ENCODE measurements at regions not wholly inside any gene's neighbourhood (a gene's known extent, or its start where the extent isn't known, plus 50 kb on each side); places are given as distances from the start of the nearest gene placed in this dataset.

- H3K27me3 Mint-ChIP-seq (ENCODE audit: low read depth) = peaks cover 2% of the 10 kb centered on the region
- no peak overlapping the region for H3K27ac Mint-ChIP-seq
- H3K4me3 Mint-ChIP-seq = no peak overlapping the region
- ChIA-PET CTCF (interaction anchor here (1.5 kb wide), 1 partner anchor 18 kb away, joined by 4 read pairs; no protein-coding TSS in a partner anchor), POLR2A (no interaction called here)
- ATAC-seq (no peak), DNase-seq (no peak)
- H3K36me3 Mint-ChIP-seq (ENCODE audit: low read depth) = no peaks in the 10 kb centered on the region
- peaks cover 6% of the 10 kb centered on the region for H3K9me3 Mint-ChIP-seq (ENCODE audit: insufficient read depth)
- H3K4me1 Mint-ChIP-seq (ENCODE audit: low read depth) = peaks cover under 1% of the 10 kb centered on the region
Observed at GRCh38 chr20:52294106-52294628, 102.6 kb upstream of the ZFP64 start.

DNA sequence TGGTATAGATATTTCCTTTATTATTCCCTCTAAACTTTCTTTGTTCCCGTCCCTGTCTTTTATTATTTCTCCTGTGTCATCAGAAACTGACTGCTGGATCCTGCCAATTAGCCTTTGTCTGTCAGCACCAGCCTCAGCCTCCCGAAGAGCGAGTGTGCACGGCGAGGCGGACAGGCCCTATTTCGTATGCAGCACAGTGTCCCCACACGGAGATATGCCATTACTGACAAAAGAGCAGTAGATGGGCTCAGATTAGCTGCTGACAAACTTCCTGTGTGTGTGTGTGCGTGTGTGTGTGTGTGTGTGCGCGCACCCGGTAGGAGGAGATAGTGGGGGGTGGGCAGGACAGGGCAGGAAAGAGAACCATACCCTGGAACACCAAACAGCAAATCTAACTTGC is 99.5 kb upstream of the ZFP64 start:
- DNase-seq = no peak
- peaks cover 4% of the 10 kb centered on the region for H3K4me1 Mint-ChIP-seq (ENCODE audit: low read depth)
- no peak overlapping the region for H3K27ac Mint-ChIP-seq
- peaks cover 2% of the 10 kb centered on the region for H3K27me3 Mint-ChIP-seq (ENCODE audit: low read depth)
- H3K36me3 Mint-ChIP-seq (ENCODE audit: low read depth) = no peaks in the 10 kb centered on the region
- ATAC-seq = no peak
- ChIA-PET POLR2A (interaction anchor here (0.7 kb wide), 1 partner anchor 29 kb away, joined by 3 read pairs; no protein-coding TSS in a partner anchor), CTCF (no interaction called here)
- no peak overlapping the region for H3K4me3 Mint-ChIP-seq
- H3K9me3 Mint-ChIP-seq (ENCODE audit: insufficient read depth) = peaks cover 6% of the 10 kb centered on the region

DNA sequence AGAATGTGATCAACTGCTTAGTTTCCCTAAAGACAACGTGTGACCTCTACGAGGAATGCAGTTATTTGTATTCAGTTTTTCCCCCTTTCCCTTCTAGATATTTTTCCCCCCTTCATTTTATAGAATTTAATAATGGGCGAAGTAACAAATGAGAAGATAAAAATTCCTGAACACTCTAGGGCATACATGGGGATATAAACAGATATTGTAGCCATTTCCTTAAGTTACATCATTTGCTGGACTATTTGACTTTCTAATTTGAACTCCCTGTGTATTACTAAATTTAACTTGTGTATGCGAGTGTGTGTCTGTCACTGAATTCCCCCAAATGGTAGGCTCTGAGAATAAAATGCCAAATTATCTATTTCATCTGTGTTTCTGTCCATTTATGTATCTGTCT is 99.0 kb upstream of the ZFP64 start:
- H3K4me3 Mint-ChIP-seq = no peak overlapping the region
- H3K36me3 Mint-ChIP-seq (ENCODE audit: low read depth) = no peaks in the 10 kb centered on the region
- CTCF ChIA-PET = no interaction called here
- ATAC-seq (no peak), DNase-seq (no peak)
- no peak overlapping the region for H3K27ac Mint-ChIP-seq
- peaks cover 6% of the 10 kb centered on the region for H3K9me3 Mint-ChIP-seq (ENCODE audit: insufficient read depth)
- H3K27me3 Mint-ChIP-seq (ENCODE audit: low read depth) = peaks cover under 1% of the 10 kb centered on the region
- POLR2A ChIA-PET = no interaction called here
- peaks cover 4% of the 10 kb centered on the region for H3K4me1 Mint-ChIP-seq (ENCODE audit: low read depth)

GRCh38 chr20:52289956-52290565 is 98.5 kb upstream of the ZFP64 start:
- ATAC-seq (no peak), DNase-seq (no peak)
- H3K36me3 Mint-ChIP-seq (ENCODE audit: low read depth) = no peaks in the 10 kb centered on the region
- CTCF ChIA-PET = no interaction called here
- peaks cover 4% of the 10 kb centered on the region for H3K4me1 Mint-ChIP-seq (ENCODE audit: low read depth)
- H3K27me3 Mint-ChIP-seq (ENCODE audit: low read depth) = no peaks in the 10 kb centered on the region
- H3K27ac Mint-ChIP-seq = no peak overlapping the region
- H3K9me3 Mint-ChIP-seq (ENCODE audit: insufficient read depth) = peaks cover 6% of the 10 kb centered on the region
- no peak overlapping the region for H3K4me3 Mint-ChIP-seq
- POLR2A ChIA-PET = no interaction called here

DNA sequence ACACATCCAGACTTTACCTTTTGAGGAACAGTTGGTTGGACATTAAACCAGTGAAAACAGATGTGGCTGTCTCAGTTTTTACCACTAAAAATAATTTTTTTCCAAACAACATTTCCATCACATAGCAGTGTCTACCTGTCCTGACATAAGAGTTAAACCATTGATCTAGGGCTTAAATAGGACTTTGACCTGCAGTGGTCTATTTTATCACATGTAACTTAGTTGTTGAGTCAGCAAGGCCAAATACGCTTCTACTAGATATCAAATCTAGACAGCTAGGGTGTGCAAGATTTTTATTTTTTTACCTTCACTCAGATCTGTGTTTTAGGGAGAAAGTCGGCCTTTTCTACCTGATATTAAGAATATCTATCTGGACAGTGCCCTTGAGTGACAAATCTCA is 88.8 kb upstream of the ZFP64 start:
- DNase-seq (no peak), ATAC-seq (no peak)
- POLR2A ChIA-PET = interaction anchor here (0.5 kb wide), 1 partner anchor 642 kb away, joined by 5 read pairs; no protein-coding TSS in a partner anchor
- H3K4me1 Mint-ChIP-seq (ENCODE audit: low read depth) = no peaks in the 10 kb centered on the region
- H3K27me3 Mint-ChIP-seq (ENCODE audit: low read depth) = peaks cover 4% of the 10 kb centered on the region
- H3K36me3 Mint-ChIP-seq (ENCODE audit: low read depth) = no peaks in the 10 kb centered on the region
- CTCF ChIA-PET = no interaction called here
- H3K9me3 Mint-ChIP-seq (ENCODE audit: insufficient read depth) = no peaks in the 10 kb centered on the region
- no peak overlapping the region for H3K27ac Mint-ChIP-seq
- H3K4me3 Mint-ChIP-seq = no peak overlapping the region

GRCh38 chr20:52279706-52280105 is 88.1 kb upstream of the ZFP64 start:
- no peak for DNase-seq
- POLR2A ChIA-PET = interaction anchor here (0.5 kb wide), 1 partner anchor 642 kb away, joined by 5 read pairs; no protein-coding TSS in a partner anchor
- CTCF ChIA-PET = no interaction called here

GRCh38 chr20:52275181-52275691 is 83.7 kb upstream of the ZFP64 start:
- no peaks in the 10 kb centered on the region for H3K36me3 Mint-ChIP-seq (ENCODE audit: low read depth)
- ChIA-PET POLR2A (no interaction called here), CTCF (no interaction called here)
- no peaks in the 10 kb centered on the region for H3K9me3 Mint-ChIP-seq (ENCODE audit: insufficient read depth)
- H3K4me1 Mint-ChIP-seq (ENCODE audit: low read depth) = no peaks in the 10 kb centered on the region
- no peak overlapping the region for H3K4me3 Mint-ChIP-seq
- H3K27me3 Mint-ChIP-seq (ENCODE audit: low read depth) = no peaks in the 10 kb centered on the region
- H3K27ac Mint-ChIP-seq = no peak overlapping the region
- DNase-seq (no peak), ATAC-seq (no peak)

More at GRCh38 chr20:52279706-52280105, 88.1 kb upstream of the ZFP64 start:
- Mint-ChIP-seq H3K27ac (no peak overlapping the region), H3K9me3 (ENCODE audit: insufficient read depth) (no peaks in the 10 kb centered on the region), H3K4me3 (no peak overlapping the region), H3K36me3 (ENCODE audit: low read depth) (no peaks in the 10 kb centered on the region), H3K4me1 (ENCODE audit: low read depth) (no peaks in the 10 kb centered on the region), H3K27me3 (ENCODE audit: low read depth) (peaks cover 4% of the 10 kb centered on the region)
- ATAC-seq = no peak

DNA sequence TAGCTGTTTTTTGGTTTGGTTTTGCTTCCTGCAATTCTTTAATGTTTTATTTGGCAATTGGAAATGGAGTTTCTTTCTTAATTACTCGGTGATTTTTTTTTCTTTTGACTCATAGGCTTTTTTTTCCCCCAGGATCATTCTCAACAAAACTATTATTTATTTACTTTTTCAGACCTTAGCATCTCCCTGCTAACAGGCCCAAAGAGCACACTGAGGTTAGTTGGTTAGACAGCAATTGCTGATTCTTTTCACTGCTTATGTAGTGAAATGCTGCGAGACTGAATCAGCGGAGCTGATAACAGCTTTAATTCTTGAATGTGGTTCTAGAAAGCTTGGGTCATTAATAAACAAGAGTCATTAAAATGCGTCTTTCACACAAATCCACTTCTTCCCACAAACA is 79.1 kb upstream of the ZFP64 start:
- DNase-seq (no peak), ATAC-seq (no peak)
- ChIA-PET CTCF (interaction anchor here (0.7 kb wide), 1 partner anchor 42 kb away, joined by 3 read pairs; no protein-coding TSS in a partner anchor), POLR2A (no interaction called here)
- H3K36me3 Mint-ChIP-seq (ENCODE audit: low read depth) = no peaks in the 10 kb centered on the region
- no peaks in the 10 kb centered on the region for H3K27me3 Mint-ChIP-seq (ENCODE audit: low read depth)
- no peaks in the 10 kb centered on the region for H3K4me1 Mint-ChIP-seq (ENCODE audit: low read depth)
- H3K9me3 Mint-ChIP-seq (ENCODE audit: insufficient read depth) = no peaks in the 10 kb centered on the region
- no peak overlapping the region for H3K27ac Mint-ChIP-seq
- H3K4me3 Mint-ChIP-seq = no peak overlapping the region

- ATAC-seq (no peak), DNase-seq (no peak)
- H3K27ac Mint-ChIP-seq = no peak overlapping the region
- H3K27me3 Mint-ChIP-seq (ENCODE audit: low read depth) = no peaks in the 10 kb centered on the region
- no peaks in the 10 kb centered on the region for H3K4me1 Mint-ChIP-seq (ENCODE audit: low read depth)
- H3K4me3 Mint-ChIP-seq = no peak overlapping the region
- POLR2A ChIA-PET = no interaction called here
- CTCF ChIA-PET = interaction anchor here (0.7 kb wide), 1 partner anchor 43 kb away, joined by 3 read pairs; no protein-coding TSS in a partner anchor
- H3K9me3 Mint-ChIP-seq (ENCODE audit: insufficient read depth) = no peaks in the 10 kb centered on the region
- no peaks in the 10 kb centered on the region for H3K36me3 Mint-ChIP-seq (ENCODE audit: low read depth)
Observed at GRCh38 chr20:52270001-52270606, 78.5 kb upstream of the ZFP64 start.

DNA sequence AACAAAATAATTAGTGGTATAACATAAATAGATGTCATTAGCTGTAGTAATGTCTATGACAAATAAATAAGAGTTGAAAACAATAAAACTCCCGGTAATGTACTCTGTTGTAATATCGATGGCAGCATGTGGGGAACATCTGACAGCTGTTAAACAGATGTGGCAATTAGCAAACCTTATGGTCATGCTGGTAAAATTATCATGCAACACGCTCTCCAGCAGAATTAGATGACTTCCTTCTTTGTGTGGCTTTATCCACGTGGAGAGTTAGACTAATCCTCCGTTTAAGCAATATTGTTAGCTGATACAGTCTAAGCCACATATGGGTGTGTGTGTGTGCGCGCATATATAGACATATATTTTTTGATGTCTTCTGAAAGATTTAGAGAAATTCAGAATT is 77.7 kb upstream of the ZFP64 start:
- Mint-ChIP-seq H3K4me1 (ENCODE audit: low read depth) (no peaks in the 10 kb centered on the region), H3K27me3 (ENCODE audit: low read depth) (no peaks in the 10 kb centered on the region), H3K27ac (no peak overlapping the region), H3K36me3 (ENCODE audit: low read depth) (no peaks in the 10 kb centered on the region), H3K9me3 (ENCODE audit: insufficient read depth) (no peaks in the 10 kb centered on the region), H3K4me3 (no peak overlapping the region)
- DNase-seq (no peak), ATAC-seq (no peak)
- POLR2A ChIA-PET = no interaction called here
- CTCF ChIA-PET = no interaction called here

DNA sequence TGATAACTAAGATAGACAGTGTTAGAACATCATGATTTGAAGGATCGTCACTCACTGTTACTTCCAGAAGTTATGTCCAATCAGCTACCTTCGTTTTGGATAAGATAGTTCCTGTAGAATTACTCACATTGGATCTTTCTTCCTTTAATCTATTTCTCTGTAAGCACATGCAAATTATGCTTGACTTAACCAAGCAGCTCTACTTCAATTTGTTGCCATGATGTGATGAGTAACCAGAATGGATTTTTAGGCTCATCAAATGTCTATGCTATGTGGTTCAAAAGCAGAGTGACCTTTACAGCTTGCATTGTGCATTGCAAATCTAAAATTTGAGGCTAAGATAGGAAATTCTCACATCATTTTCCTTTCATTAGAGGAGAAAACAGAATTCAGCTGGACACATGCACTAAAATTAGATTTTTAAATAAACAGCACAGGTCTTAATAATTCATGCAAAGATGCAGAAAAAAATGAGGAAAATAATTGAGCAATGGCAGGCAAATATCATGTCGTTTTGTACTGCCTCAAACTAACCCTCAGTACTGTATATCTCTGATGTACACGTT is 76.7 kb upstream of the ZFP64 start:
- CTCF ChIA-PET = no interaction called here
- no peak for DNase-seq
- POLR2A ChIA-PET = no interaction called here

GRCh38 chr20:52267418-52267817 is 75.8 kb upstream of the ZFP64 start:
- H3K9me3 Mint-ChIP-seq (ENCODE audit: insufficient read depth) = no peaks in the 10 kb centered on the region
- H3K36me3 Mint-ChIP-seq (ENCODE audit: low read depth) = no peaks in the 10 kb centered on the region
- ChIA-PET POLR2A (no interaction called here), CTCF (no interaction called here)
- peaks cover 10% of the 10 kb centered on the region for H3K27me3 Mint-ChIP-seq (ENCODE audit: low read depth)
- no peak overlapping the region for H3K4me3 Mint-ChIP-seq
- H3K27ac Mint-ChIP-seq = no peak overlapping the region
- no peaks in the 10 kb centered on the region for H3K4me1 Mint-ChIP-seq (ENCODE audit: low read depth)
- no peak for ATAC-seq
- no peak for DNase-seq

More for the DNA sequence above, 76.7 kb upstream of the ZFP64 start:
- H3K27me3 Mint-ChIP-seq (ENCODE audit: low read depth) = peaks cover 4% of the 10 kb centered on the region
- H3K27ac Mint-ChIP-seq = no peak overlapping the region
- no peak for ATAC-seq
- no peak overlapping the region for H3K4me3 Mint-ChIP-seq
- no peaks in the 10 kb centered on the region for H3K9me3 Mint-ChIP-seq (ENCODE audit: insufficient read depth)
- H3K36me3 Mint-ChIP-seq (ENCODE audit: low read depth) = no peaks in the 10 kb centered on the region
- H3K4me1 Mint-ChIP-seq (ENCODE audit: low read depth) = no peaks in the 10 kb centered on the region
